ENCODE measurements at regions not wholly inside any gene's neighbourhood (a gene's known extent, or its start where the extent isn't known, plus 50 kb on each side); places are given as distances from the start of the nearest gene placed in this dataset.

DNA sequence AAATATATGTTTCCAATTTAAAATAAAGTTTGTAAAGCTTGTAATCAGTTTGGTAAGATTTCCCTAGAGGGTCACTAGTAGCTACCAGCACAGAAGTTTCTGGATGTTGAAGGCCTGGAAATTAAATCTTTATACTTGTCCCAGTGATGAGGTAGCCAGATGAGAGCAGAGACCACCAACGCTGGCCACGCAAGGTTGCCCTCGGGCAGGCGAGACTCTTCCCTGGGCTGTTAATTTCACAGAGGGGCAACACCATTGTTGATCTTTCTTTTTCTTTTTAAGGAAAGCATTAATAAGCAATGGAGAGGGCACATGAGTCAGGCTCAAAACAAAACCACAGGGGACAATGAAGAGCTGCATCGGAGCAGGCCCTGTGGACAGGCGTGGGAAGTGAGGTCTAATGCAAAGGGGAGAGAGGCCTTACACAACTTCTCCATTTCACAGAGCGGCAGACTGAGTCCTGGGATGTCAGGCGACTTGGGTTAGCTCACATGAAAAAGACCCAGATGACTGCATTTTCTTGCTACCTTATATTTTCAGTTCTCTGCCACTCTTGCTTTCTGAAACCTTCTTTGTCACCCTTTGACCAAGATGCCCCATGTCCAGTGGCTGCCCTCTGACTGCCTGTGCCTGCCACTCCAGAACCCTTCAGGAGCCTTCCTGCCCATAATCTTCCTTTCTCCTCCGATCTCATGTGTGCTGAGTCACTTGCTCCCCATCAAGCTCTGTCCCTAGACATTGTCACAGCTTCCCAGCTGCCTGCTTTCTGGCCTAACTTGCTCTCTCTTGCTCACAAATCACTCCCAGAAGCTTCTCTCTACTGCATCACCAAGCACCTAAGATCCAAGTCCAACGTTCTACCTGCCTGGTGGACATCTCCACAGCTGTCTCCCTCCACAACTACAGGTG lies 107.7 kb upstream of the CDYL start (continued):
- TF ChIP-seq HDAC8 (tag; IDR thresholded peaks at IDR 0.05) = no peak
- TF ChIP-seq, protein P1, sequence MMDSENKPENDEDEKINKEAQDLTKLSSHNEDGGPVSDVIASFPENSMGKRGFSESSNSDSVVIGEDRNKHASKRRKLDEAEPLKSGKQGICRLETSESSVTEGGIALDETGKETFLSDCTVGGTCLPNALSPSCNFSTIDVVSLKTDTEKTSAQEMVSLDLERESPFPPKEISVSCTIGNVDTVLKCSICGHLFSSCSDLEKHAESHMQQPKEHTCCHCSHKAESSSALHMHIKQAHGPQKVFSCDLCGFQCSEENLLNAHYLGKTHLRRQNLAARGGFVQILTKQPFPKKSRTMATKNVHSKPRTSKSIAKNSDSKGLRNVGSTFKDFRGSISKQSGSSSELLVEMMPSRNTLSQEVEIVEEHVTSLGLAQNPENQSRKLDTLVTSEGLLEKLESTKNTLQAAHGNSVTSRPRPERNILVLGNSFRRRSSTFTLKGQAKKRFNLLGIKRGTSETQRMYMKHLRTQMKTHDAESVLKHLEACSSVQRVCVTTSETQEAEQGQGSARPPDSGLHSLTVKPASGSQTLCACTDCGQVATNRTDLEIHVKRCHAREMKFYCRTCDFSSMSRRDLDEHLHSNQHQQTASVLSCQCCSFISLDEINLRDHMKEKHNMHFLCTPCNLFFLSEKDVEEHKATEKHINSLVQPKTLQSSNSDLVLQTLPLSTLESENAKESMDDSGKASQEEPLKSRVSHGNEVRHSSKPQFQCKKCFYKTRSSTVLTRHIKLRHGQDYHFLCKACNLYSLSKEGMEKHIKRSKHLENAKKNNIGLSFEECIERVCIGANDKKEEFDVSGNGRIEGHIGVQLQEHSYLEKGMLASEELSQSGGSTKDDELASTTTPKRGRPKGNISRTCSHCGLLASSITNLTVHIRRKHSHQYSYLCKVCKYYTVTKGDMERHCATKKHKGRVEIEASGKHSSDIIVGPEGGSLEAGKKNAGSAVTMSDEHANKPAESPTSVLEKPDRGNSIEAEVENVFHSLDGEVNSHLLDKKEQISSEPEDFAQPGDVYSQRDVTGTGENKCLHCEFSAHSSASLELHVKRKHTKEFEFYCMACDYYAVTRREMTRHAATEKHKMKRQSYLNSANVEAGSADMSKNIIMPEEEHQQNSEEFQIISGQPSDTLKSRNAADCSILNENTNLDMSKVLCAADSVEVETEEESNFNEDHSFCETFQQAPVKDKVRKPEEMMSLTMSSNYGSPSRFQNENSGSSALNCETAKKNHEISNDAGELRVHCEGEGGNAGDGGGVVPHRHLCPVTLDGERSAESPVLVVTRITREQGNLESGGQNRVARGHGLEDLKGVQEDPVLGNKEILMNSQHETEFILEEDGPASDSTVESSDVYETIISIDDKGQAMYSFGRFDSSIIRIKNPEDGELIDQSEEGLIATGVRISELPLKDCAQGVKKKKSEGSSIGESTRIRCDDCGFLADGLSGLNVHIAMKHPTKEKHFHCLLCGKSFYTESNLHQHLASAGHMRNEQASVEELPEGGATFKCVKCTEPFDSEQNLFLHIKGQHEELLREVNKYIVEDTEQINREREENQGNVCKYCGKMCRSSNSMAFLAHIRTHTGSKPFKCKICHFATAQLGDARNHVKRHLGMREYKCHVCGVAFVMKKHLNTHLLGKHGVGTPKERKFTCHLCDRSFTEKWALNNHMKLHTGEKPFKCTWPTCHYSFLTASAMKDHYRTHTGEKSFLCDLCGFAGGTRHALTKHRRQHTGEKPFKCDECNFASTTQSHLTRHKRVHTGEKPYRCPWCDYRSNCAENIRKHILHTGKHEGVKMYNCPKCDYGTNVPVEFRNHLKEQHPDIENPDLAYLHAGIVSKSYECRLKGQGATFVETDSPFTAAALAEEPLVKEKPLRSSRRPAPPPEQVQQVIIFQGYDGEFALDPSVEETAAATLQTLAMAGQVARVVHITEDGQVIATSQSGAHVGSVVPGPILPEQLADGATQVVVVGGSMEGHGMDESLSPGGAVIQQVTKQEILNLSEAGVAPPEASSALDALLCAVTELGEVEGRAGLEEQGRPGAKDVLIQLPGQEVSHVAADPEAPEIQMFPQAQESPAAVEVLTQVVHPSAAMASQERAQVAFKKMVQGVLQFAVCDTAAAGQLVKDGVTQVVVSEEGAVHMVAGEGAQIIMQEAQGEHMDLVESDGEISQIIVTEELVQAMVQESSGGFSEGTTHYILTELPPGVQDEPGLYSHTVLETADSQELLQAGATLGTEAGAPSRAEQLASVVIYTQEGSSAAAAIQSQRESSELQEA (IDR thresholded peaks at IDR 0.05; ENCODE audit: low read depth) = no peak
- no peak for TF ChIP-seq CHD1 (IDR thresholded peaks at IDR 0.05; ENCODE audit: low read length)
- TF ChIP-seq PHF21A (IDR thresholded peaks at IDR 0.05; ENCODE audit: borderline replicate concordance, low read depth) = no peak
- 0 out of 2 replicates have a peak, but pooled peaks have one; percentile 21 for TF ChIP-seq SMARCA5 (IDR thresholded peaks at IDR 0.05)
- no peak for TF ChIP-seq BACH1 (tag; IDR thresholded peaks at IDR 0.05)
- TF ChIP-seq, protein P2, sequence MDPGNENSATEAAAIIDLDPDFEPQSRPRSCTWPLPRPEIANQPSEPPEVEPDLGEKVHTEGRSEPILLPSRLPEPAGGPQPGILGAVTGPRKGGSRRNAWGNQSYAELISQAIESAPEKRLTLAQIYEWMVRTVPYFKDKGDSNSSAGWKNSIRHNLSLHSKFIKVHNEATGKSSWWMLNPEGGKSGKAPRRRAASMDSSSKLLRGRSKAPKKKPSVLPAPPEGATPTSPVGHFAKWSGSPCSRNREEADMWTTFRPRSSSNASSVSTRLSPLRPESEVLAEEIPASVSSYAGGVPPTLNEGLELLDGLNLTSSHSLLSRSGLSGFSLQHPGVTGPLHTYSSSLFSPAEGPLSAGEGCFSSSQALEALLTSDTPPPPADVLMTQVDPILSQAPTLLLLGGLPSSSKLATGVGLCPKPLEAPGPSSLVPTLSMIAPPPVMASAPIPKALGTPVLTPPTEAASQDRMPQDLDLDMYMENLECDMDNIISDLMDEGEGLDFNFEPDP (CRISPR knock-in tag; IDR thresholded peaks at IDR 0.05) = no peak
- TF ChIP-seq ZNF324 (CRISPR knock-in tag; IDR thresholded peaks at IDR 0.05) = no peak
- no peak for TF ChIP-seq ZNF23 (CRISPR knock-in tag; IDR thresholded peaks at IDR 0.05)
- no peak for TF ChIP-seq SREBF2 (CRISPR knock-in tag; IDR thresholded peaks at IDR 0.05)
- TF ChIP-seq DNMT1 (IDR thresholded peaks at IDR 0.05) = no peak
- no peak for TF ChIP-seq SAFB (IDR thresholded peaks at IDR 0.05; ENCODE audit: borderline replicate concordance, low read depth, low read length)
- TF ChIP-seq BCOR (IDR thresholded peaks at IDR 0.05) = peak; percentile 59; the same call in 1 of the 2 replicates
- TF ChIP-seq ZNF217 (CRISPR knock-in tag; IDR thresholded peaks at IDR 0.05) = no peak
- TF ChIP-seq, protein P3, sequence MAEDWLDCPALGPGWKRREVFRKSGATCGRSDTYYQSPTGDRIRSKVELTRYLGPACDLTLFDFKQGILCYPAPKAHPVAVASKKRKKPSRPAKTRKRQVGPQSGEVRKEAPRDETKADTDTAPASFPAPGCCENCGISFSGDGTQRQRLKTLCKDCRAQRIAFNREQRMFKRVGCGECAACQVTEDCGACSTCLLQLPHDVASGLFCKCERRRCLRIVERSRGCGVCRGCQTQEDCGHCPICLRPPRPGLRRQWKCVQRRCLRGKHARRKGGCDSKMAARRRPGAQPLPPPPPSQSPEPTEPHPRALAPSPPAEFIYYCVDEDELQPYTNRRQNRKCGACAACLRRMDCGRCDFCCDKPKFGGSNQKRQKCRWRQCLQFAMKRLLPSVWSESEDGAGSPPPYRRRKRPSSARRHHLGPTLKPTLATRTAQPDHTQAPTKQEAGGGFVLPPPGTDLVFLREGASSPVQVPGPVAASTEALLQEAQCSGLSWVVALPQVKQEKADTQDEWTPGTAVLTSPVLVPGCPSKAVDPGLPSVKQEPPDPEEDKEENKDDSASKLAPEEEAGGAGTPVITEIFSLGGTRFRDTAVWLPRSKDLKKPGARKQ (CRISPR knock-in tag; IDR thresholded peaks at IDR 0.05) = no peak
- no peak for TF ChIP-seq TCF3 (CRISPR knock-in tag; IDR thresholded peaks at IDR 0.05)

Measured in K562 (cell line).